ENCODE measurements at regions not wholly inside any gene's neighbourhood (a gene's known extent, or its start where the extent isn't known, plus 50 kb on each side); places are given as distances from the start of the nearest gene placed in this dataset.
"Not testable (repeated sequence)": the region's sequence is repeated elsewhere in the genome, so short reads cannot be mapped to it uniquely, and the experiment has no call there.

DNA sequence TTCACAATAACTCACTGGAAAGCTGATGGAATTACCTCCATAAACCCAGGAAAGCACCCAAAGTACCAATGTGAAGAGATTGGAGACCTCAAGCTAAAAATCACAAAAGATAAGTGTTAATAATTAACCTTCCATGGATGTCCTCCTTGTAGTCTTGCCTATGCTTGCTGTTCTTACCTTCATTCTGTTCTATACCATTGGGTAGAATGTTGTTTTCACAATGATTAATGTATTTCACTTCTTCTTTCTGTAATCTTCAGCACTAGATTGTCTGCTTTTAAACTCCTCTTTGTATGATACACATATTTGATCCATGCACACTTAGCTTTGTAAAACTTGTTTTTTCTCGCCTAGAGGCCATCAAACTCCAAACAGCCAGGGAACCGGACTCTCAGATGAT lies 570.3 kb downstream of the RAPGEF2 start:
- no peak for DNase-seq

DNA sequence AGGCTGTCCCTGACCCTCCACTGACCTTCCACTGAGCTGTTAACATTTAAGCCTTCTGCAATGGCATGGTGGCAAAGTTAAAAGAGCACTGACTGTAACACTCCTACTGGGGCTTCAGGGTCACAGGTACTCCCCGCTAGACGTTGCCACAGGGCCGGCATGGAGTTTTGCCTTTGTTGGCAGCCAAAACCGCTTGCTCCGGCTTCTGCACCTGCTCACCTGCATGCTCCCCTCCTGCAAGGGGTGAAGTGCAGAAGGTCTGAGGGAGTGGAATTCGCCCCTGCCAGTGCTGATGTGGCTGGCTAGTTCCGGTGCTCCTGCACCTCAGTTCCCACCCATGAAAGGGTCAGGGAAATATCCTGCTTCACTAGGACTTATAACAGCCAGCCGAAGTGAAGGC lies 571.4 kb downstream of the RAPGEF2 start:
- no peak for DNase-seq

DNA sequence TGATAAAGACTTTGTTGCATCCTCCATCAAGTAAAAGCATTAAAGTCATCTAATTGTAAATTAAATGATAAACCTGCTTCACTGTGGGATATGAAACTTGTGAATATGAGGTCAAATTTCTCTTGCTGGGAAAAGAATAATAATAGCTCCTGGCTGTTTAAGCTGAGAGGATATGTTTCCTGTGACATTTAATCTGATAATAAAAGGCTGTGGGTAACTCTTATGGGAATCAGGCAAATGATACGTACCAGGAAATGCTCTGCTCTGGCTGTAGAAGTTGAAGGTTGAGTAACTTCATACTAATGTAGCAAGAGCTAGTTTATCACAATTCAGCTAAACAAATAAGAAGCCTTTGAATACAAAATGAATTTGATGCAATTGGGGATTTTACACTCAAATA lies 574.6 kb downstream of the RAPGEF2 start:
- DNase-seq, result no peak

DNA sequence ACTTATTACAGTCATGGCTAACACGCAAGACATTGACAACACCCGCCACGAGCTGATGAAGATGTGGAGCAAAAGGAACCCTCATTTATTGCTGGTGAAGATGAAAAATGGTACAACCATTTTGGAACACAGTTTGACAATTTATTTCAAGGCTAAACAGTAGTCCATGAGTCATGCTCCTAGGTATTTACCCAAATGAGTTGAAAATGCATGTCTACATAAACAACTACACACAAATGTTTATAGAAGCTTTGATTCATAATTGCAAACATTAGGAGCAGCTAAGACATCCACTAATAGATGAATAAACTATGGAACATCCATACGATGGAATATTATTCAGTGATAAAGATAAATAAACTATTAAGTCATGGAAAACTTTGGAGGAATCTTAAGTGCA lies 580.1 kb downstream of the RAPGEF2 start:
- DNase-seq, result no peak

- no peak for DNase-seq
Measured at GRCh38 chr4:159684061-159684460, 581.2 kb downstream of the RAPGEF2 start.

GRCh38 chr4:159685340-159686092 lies 582.6 kb downstream of the RAPGEF2 start:
- DNase-seq, result no peak

GRCh38 chr4:159689526-159689925 lies 586.6 kb downstream of the RAPGEF2 start:
- DNase-seq, result no peak

DNA sequence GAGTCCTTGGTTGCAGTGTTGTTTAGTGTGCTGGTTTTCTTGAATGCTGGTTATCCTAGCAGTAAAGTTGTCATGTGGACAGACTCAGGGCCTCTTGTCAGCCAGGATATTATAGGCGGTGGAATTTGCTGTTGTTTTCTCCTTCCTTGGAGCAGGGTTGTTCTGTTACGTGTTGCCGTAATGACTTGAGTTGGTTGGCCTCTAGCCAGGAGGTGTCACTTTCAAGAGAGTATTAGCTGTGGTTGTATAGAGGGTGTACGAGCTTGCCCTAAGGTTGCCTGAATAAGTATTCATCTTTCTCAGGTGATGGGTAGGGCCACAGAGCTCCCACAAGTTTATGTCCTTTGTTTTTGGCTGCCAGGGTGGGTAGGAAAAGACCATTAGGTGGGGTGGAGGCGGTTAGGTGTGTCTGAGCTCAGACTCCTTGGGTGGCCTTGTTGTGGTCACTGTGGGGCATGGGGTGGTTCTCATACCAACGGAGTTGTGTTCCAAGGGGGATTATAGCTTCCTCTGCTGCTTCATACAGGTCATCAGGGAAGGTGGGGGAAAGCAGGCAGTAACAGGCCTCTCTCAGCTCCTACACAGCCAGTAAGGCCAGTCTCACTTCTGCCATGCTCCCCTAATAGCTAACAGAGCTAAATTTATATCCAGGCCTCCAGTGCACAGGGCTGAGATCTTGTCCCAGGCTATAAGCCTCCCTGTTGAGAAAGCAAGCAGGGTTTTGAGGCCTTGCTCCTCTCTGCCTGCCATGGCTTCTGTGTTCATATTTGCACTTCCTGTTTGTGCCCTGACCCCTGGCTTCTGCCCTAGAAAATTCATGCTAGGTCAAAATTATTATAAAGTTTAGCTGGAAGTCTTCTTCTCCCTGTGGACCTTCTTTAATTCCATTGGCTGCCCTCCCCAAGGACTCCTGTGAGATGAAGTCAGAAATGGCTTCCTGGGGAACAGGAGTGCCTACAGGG lies 594.7 kb downstream of the RAPGEF2 start:
- DNase-seq, result no peak

GRCh38 chr4:159698336-159698735 lies 595.5 kb downstream of the RAPGEF2 start:
- DNase-seq, result no peak

- no peak for DNase-seq
Measured at GRCh38 chr4:159702200-159702599, 599.3 kb downstream of the RAPGEF2 start.

- DNase-seq, result no peak
Measured at GRCh38 chr4:159705334-159705733, 602.5 kb downstream of the RAPGEF2 start.

DNA sequence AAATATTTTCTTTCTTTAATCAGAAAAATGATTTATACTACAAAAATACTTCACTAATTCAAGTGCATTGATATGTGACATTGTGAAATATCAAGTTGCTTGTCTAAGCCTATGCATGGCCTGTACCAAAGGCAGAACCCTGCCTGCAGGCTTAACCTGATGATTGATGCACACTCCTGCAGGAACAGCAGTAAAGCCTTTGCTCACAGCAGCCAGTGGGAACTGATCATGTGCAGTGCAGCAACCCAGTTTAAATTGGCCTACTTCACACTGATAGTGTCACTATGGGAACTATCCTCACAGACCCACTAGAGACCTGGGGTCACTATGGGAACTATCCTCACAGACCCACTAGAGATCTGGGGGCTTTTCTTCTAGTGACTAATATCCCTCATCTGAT lies 603.8 kb downstream of the RAPGEF2 start:
- DNase-seq, result no peak

GRCh38 chr4:159715180-159715579 lies 612.3 kb downstream of the RAPGEF2 start:
- not testable (repeated sequence) for DNase-seq

- DNase-seq, result no peak
Measured at GRCh38 chr4:159719531-159719930, 616.7 kb downstream of the RAPGEF2 start.

DNA sequence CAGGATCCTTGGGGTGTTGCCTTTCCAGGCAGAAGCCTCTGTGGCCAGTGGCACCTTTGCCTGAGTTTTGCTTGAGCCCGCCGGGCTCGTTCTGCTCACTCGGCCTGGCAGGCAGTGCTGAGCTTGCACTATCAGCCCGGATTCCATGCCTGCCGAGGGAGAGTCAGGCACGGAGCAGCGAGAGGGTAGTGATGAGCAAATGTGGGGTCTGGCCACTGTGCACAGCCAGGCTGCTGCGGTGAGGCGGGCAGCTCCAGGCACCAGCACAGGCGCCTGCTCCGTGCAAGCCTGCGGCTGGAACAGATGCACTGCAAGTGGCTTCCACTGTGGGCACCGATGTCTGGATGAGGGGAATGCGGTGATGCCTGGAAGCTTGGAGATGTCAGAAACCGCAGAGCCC lies 619.2 kb downstream of the RAPGEF2 start:
- no peak for DNase-seq

DNA sequence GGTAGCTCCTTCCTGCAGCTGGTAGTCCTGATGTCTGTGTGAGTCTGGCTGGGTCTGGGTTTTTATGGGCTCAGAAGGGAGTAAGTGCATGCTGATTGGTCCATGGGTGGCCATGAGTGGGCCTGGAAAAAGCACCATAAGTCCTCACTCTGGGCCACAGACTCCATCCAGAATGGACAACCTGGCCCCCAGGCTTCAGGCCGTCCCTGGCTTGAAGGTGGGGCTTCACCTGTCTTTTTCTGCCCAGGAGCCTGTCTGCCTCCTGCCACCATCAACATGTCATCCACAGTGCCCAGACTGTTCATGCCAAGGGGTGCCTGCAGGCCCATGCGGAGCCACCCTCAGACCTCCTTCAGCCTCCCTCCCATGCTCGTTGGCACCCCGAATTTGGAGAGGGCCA lies 620.0 kb downstream of the RAPGEF2 start:
- DNase-seq, result no peak

DNA sequence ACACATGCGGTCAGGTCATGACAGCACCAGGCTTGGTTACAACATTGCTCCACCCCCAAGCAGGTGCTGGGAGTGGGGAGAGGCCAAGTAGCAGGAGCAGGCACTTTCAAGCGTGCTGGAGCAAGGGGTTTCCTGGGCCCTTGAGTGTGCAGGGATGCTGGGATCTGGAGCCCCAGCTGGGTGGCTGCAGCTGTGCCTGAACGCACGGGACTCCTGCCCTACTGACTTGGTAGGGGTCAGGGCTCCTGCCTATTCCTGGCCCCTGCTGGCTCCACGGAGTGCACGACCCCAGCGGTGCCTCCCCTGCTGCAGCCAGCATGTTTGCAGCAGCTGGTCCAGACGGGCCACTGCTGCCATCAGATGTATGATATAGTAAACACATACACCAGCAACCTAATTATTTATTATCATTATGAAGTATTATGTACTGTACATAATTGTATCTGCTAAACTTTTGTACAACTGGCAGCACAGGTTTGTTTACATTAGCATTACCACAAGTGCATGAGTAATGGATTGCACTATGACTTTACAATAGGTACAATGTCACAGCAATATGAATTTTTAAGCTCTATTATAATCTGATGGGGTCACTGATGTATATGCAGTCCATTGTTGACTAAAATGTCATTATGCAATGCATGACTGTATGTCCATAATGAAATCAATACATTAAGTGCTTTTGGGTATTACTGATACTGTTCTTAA lies 620.6 kb downstream of the RAPGEF2 start:
- DNase-seq, result no peak

DNA sequence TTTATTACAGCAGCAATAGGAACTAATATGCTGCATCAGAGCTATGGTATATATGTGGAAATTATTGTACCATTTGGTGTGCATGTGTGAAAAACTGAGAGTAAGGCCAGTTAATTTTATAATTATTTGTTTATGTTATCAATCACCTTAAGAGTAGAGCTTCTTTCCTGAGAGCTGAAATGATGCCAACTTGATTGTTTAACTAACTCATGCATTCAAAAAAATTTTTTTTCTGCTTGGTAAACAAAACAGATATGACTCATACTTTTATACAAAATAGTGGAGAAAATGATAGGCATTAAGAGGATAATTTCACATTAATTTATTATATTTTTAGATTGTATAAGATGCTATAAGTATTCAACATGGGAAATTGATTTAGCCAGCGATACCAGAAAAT lies 622.7 kb downstream of the RAPGEF2 start:
- DNase-seq, result no peak

GRCh38 chr4:159735281-159736207 lies 632.7 kb downstream of the RAPGEF2 start:
- no peak for DNase-seq

DNA sequence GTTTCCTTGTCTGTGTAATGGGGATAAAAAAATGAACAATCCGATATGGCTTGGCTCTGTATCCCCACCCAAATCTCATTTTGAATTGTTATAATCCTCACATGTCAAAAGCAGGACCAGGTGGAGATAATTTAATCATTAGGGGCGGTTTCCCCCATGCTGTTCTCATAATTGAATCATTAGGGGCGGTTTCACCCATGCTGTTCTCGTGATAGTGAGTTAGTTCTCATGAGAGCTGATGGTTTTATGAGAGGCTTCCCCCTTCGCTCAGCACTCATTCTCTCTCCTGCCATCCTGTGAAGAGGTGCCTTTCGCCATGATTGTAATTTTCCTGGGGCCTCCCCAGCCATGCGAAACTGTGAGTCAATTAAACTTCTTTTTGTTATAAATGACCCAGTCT lies 633.5 kb downstream of the RAPGEF2 start:
- DNase-seq, result no peak

GRCh38 chr4:159743971-159744370 lies 641.1 kb downstream of the RAPGEF2 start:
- no peak for DNase-seq

DNA sequence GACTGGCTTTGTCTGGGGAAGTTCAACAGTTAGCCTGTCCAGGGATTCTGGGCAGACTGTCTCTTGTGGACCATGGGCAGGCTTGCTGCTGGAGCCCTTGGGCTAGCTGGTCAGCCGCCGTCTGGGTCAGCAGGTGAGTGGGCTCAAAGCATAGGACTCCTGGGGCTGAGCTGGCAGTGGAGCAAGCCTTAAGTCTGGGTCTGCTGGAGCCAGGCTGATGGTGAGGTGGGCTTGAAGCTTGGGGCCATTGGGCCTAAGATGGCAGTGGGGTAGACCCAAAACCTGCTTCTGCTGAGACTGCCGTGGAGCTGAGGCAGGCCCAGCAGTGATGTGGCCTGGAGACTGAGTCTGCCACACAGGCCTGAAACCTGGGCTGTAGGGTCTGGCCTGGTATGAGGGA lies 645.1 kb downstream of the RAPGEF2 start:
- DNase-seq, result no peak
